ENCODE measurements at regions not wholly inside any gene's neighbourhood (a gene's known extent, or its start where the extent isn't known, plus 50 kb on each side); places are given as distances from the start of the nearest gene placed in this dataset.

DNA sequence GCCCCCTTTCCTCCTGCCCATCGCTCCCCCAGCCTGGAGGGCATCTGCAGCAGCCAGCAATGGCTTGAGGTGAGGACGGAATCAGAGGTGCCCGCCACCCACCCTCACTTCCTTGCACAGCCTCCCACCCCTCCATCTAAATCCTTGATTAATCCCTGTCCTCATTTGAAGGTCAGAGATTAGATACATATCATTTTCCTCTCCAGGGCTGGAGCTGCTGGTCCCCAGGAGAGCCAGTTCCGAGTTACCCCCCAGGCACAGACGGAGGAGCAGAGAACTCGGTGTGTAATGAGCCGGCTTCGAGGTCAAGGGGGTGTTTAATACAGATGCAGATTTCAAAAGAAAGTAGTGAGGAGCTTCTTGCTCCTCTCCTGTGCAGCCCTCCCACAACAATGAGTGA is 542.1 kb downstream of the MN1 start:
- TF ChIP-seq, protein P1, sequence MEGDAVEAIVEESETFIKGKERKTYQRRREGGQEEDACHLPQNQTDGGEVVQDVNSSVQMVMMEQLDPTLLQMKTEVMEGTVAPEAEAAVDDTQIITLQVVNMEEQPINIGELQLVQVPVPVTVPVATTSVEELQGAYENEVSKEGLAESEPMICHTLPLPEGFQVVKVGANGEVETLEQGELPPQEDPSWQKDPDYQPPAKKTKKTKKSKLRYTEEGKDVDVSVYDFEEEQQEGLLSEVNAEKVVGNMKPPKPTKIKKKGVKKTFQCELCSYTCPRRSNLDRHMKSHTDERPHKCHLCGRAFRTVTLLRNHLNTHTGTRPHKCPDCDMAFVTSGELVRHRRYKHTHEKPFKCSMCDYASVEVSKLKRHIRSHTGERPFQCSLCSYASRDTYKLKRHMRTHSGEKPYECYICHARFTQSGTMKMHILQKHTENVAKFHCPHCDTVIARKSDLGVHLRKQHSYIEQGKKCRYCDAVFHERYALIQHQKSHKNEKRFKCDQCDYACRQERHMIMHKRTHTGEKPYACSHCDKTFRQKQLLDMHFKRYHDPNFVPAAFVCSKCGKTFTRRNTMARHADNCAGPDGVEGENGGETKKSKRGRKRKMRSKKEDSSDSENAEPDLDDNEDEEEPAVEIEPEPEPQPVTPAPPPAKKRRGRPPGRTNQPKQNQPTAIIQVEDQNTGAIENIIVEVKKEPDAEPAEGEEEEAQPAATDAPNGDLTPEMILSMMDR (IDR thresholded peaks at IDR 0.05), result no peak
- TF ChIP-seq POLR2AphosphoS5 (IDR thresholded peaks at IDR 0.05) (no peak), POLR2A (IDR thresholded peaks at IDR 0.05) (no peak)

All from stomach (tissue), 4 donors.